GM19468 (cell line): ENCODE measurements at regions not wholly inside any gene's neighbourhood (a gene's known extent, or its start where the extent isn't known, plus 50 kb on each side); places are given as distances from the start of the nearest gene placed in this dataset.

ENCODE experiments used
- ATAC-seq: cut with Tn5 transposase; IDR thresholded peaks from one replicate; pipeline ENCODE4 v1.9.1; 2021; ENCODE audit warnings: mild to moderate bottlenecking, moderate library complexity, moderate number of reproducible peaks; ENCODE audit not compliant: unreplicated experiment; ENCODE audit errors: extremely low read depth

GRCh38 chr7:88450874-88451273 lies 144.2 kb upstream of the STEAP4 start:
- no peak for ATAC-seq

GRCh38 chr7:88449410-88449809 lies 142.7 kb upstream of the STEAP4 start:
- ATAC-seq: no peak

GRCh38 chr7:88442413-88442812 lies 135.7 kb upstream of the STEAP4 start:
- no peak for ATAC-seq

GRCh38 chr7:88437132-88437531 lies 130.4 kb upstream of the STEAP4 start:
- ATAC-seq: no peak

- ATAC-seq: no peak
These were observed 125.6 kb upstream of the STEAP4 start for GRCh38 chr7:88432301-88432700.

GRCh38 chr7:88431882-88432281 lies 125.2 kb upstream of the STEAP4 start:
- no peak for ATAC-seq

- ATAC-seq: no peak
These were observed 122.7 kb upstream of the STEAP4 start for GRCh38 chr7:88429382-88429781.

GRCh38 chr7:88402529-88402928 lies 95.8 kb upstream of the STEAP4 start:
- no peak for ATAC-seq

- ATAC-seq: no peak
These were observed 94.4 kb upstream of the STEAP4 start for GRCh38 chr7:88401009-88401623.

GRCh38 chr7:88399696-88400240 lies 93.1 kb upstream of the STEAP4 start:
- no peak for ATAC-seq

GRCh38 chr7:88399036-88399435 lies 92.3 kb upstream of the STEAP4 start:
- ATAC-seq: no peak

- ATAC-seq: no peak
These were observed 91.8 kb upstream of the STEAP4 start for GRCh38 chr7:88398459-88398858.

GRCh38 chr7:88396948-88397322 lies 90.2 kb upstream of the STEAP4 start:
- peak; percentile 25 for ATAC-seq

GRCh38 chr7:88396295-88396947 lies 89.7 kb upstream of the STEAP4 start:
- peak; percentile 59 for ATAC-seq

- no peak for ATAC-seq
These were observed 89.0 kb upstream of the STEAP4 start for GRCh38 chr7:88395715-88396114.

- no peak for ATAC-seq
These were observed 84.6 kb upstream of the STEAP4 start for GRCh38 chr7:88391247-88391646.

GRCh38 chr7:88387368-88387767 lies 80.7 kb upstream of the STEAP4 start:
- ATAC-seq: no peak

GRCh38 chr7:88386665-88387156 lies 80.0 kb upstream of the STEAP4 start:
- ATAC-seq: no peak

- ATAC-seq: no peak
These were observed 70.7 kb upstream of the STEAP4 start for GRCh38 chr7:88377434-88377833.

- ATAC-seq: no peak
These were observed 62.0 kb upstream of the STEAP4 start for GRCh38 chr7:88368686-88369085.

GRCh38 chr7:88366845-88367244 lies 60.2 kb upstream of the STEAP4 start:
- ATAC-seq: no peak

GRCh38 chr7:88363869-88364268 lies 57.2 kb upstream of the STEAP4 start:
- no peak for ATAC-seq
